Stomach (tissue), 8 donors: ENCODE measurements at regions not wholly inside any gene's neighbourhood (a gene's known extent, or its start where the extent isn't known, plus 50 kb on each side); places are given as distances from the start of the nearest gene placed in this dataset.

Experiments
- DNase-seq, 2 donors: peaks; one replicate each; pipeline versions ENCODE4 v3.0.0 to v3.0.0-alpha.2; 2013 to 2019
- H3K27ac ChIP-seq, 5 donors: fragments of 200-600 bp in 4 of 5; sonication (generic) in 4 of 5; one replicate each; pipeline ENCODE4 v1.5.1; 2013 to 2019; ENCODE audit warnings: mild to moderate bottlenecking in 1 of 5, moderate library complexity in 1 of 5
- H3K27me3 ChIP-seq, 3 donors: fragments of 200-600 bp; sonication (generic); one replicate each; pipeline ENCODE4 v1.5.1; 2017 to 2019; ENCODE audit warnings: mixed run types in 1 of 3
- H3K36me3 ChIP-seq, 4 donors: fragments of 200-600 bp; sonication (generic); 1 replicate in 3 of 4; 2 replicates in 1 of 4; pipeline ENCODE4 v1.5.1; 2016 to 2019
- H3K4me1 ChIP-seq, 4 donors: fragments of 200-600 bp; sonication (generic); one replicate each; pipeline ENCODE4 v1.5.1; 2016 to 2019
- H3K4me3 ChIP-seq, 4 donors: fragments of 200-600 bp; sonication (generic) in 3 of 4; one replicate each; pipeline ENCODE4 v1.5.1; 2016 to 2019; ENCODE audit warnings: mild to moderate bottlenecking in 1 of 4
- H3K9me3 ChIP-seq, 4 donors: fragments of 200-600 bp; sonication (generic); one replicate each; pipeline ENCODE4 v1.5.1; 2016 to 2019
- CTCF ChIP-seq, 7 experiments: fragments of 450-650 bp in 4 of 7; fragments of 200-600 bp in 3 of 7; sonication (generic) in 3 of 7; IDR thresholded peaks; one replicate each; pipeline ENCODE4 v1.5.1; 2016 to 2019; ENCODE audit warnings: antibody characterized with exemption in 7 of 7, control low read depth in 2 of 7, mild to moderate bottlenecking in 1 of 7
- EP300 ChIP-seq: sonication (generic); formaldehyde crosslinking; IDR thresholded peaks from one replicate; pipeline ENCODE4 v1.6.1; 2017; ENCODE audit warnings: antibody characterized with exemption
- POLR2A ChIP-seq, 4 donors: fragments of 450-650 bp; IDR thresholded peaks; one replicate each; pipeline ENCODE4 v1.6.1; 2016; ENCODE audit warnings: antibody characterized with exemption in 4 of 4, control low read depth in 2 of 4, mild to moderate bottlenecking in 1 of 4, moderate library complexity in 1 of 4
- POLR2AphosphoS5 ChIP-seq, 3 donors: sonication (generic); formaldehyde crosslinking; IDR thresholded peaks; one replicate each; pipeline ENCODE4 v1.6.1; 2016; ENCODE audit warnings: antibody characterized with exemption in 3 of 3
- WGBS, 5 donors: extraction: QIAGEN DNeasy Blood & Tissue Kit in 3 of 5; methylation state at CpG; one replicate each; pipeline versions ENCODE4 v1.1.5 to v1.1.7; 2013 to 2018; 5-methylcytosine and 5-hydroxymethylcytosine counted together
- intact Hi-C: fragments of 100-400 bp; cut with DNase I; formaldehyde crosslinking; loops from one replicate; pipeline ENCODE4 v1.15.1; 2023; ENCODE audit warnings: low total_unique reads
- small RNA-seq, 4 donors: library from RNA; depleted of rRNA; stranded (forward); fragments of <200 nt; gene quantifications; one replicate each; pipeline ENCODE3, GENCODE V24; 2016
- donor health status: healthy with polysubstance abuse.
- donor health status: Bipolar disorder and iron deficiency.
- donor health status: healthy.

- WGBS, 5 donors = 63 to 91% (median 73%) methylated on average over 1 of the region's 1 CpG
- no peaks in the 10 kb centered on the region for H3K36me3 ChIP-seq
- H3K27ac ChIP-seq = no peak overlapping the region
- no peaks in the 10 kb centered on the region for H3K9me3 ChIP-seq
- H3K4me1 ChIP-seq = no peaks in the 10 kb centered on the region
- DNase-seq = no peak
- no peak overlapping the region for H3K4me3 ChIP-seq
- TF ChIP-seq CTCF (IDR thresholded peaks at IDR 0.05) (no peak), POLR2AphosphoS5 (IDR thresholded peaks at IDR 0.05) (no peak), POLR2A (IDR thresholded peaks at IDR 0.05) (no peak), EP300 (no peak)
- intact Hi-C loops = no loop called here
- H3K27me3 ChIP-seq = no peaks in the 10 kb centered on the region
These were observed 53.8 kb upstream of the PAPPA start for GRCh38 chr9:116099821-116100220.

- Histone ChIP-seq H3K27ac (no peak overlapping the region), H3K9me3 (no peaks in the 10 kb centered on the region), H3K36me3 (no peaks in the 10 kb centered on the region), H3K4me3 (no peak overlapping the region), H3K4me1 (no peaks in the 10 kb centered on the region), H3K27me3 (no peaks in the 10 kb centered on the region)
- intact Hi-C loops = no loop called here
- no peak for DNase-seq
- TF ChIP-seq EP300 (no peak), POLR2A (IDR thresholded peaks at IDR 0.05) (no peak), CTCF (IDR thresholded peaks at IDR 0.05) (no peak), POLR2AphosphoS5 (IDR thresholded peaks at IDR 0.05) (no peak)
- WGBS, 5 donors = 55 to 68% (median 64%) methylated on average over 3 of the region's 3 CpGs
These were observed 52.9 kb upstream of the PAPPA start for GRCh38 chr9:116100711-116101121.

GRCh38 chr9:116101516-116101915, 52.1 kb upstream of the PAPPA start:
- 32 to 69% (median 55%) methylated on average over 1 of the region's 1 CpG for WGBS, 5 donors
- H3K27ac ChIP-seq = no peak overlapping the region
- no peak for DNase-seq
- TF ChIP-seq CTCF (IDR thresholded peaks at IDR 0.05) = no peak
- no peak for TF ChIP-seq EP300
- TF ChIP-seq POLR2A (IDR thresholded peaks at IDR 0.05) = no peak
- TF ChIP-seq POLR2AphosphoS5 (IDR thresholded peaks at IDR 0.05) = no peak
- no peaks in the 10 kb centered on the region for H3K36me3 ChIP-seq
- H3K4me3 ChIP-seq = no peak overlapping the region
- H3K27me3 ChIP-seq = no peaks in the 10 kb centered on the region
- H3K4me1 ChIP-seq = no peaks in the 10 kb centered on the region
- H3K9me3 ChIP-seq = no peaks in the 10 kb centered on the region
- intact Hi-C loops = no loop called here

- Histone ChIP-seq H3K9me3 (no peaks in the 10 kb centered on the region), H3K4me1 (no peaks in the 10 kb centered on the region), H3K27ac (no peak overlapping the region), H3K4me3 (no peak overlapping the region), H3K27me3 (no peaks in the 10 kb centered on the region), H3K36me3 (no peaks in the 10 kb centered on the region)
- intact Hi-C loops = no loop called here
- no peak for TF ChIP-seq CTCF (IDR thresholded peaks at IDR 0.05)
- no peak for TF ChIP-seq EP300
- no peak for TF ChIP-seq POLR2A (IDR thresholded peaks at IDR 0.05)
- no peak for TF ChIP-seq POLR2AphosphoS5 (IDR thresholded peaks at IDR 0.05)
- WGBS, 5 donors = 86 to 89% (median 88%) methylated on average over 6 of the region's 6 CpGs
- no peak for DNase-seq
These were observed 51.0 kb upstream of the PAPPA start for GRCh38 chr9:116102596-116102995.

Small RNAs in the stretch of these regions (small RNA-seq; reads per million reads assigned to genes)
- gene RF00004 = 0 reads per million in 4 donors
